Breast epithelium (tissue), 3 donors: ENCODE measurements at regions not wholly inside any gene's neighbourhood (a gene's known extent, or its start where the extent isn't known, plus 50 kb on each side); places are given as distances from the start of the nearest gene placed in this dataset.

ENCODE experiments used
- POLR2AphosphoS5 ChIP-seq, 3 donors: sonication (generic); formaldehyde crosslinking; IDR thresholded peaks; one replicate each; pipeline ENCODE4 v1.6.1; 2017; ENCODE audit warnings: antibody characterized with exemption in 3 of 3
- TF ChIP-seq, protein P1 (sequence below), 3 donors: fragments of 450-650 bp; IDR thresholded peaks; one replicate each; pipeline ENCODE4 v1.5.1; 2016 to 2017; ENCODE audit warnings: antibody characterized with exemption in 3 of 3, mild to moderate bottlenecking in 3 of 3, moderate library complexity in 3 of 3

DNA sequence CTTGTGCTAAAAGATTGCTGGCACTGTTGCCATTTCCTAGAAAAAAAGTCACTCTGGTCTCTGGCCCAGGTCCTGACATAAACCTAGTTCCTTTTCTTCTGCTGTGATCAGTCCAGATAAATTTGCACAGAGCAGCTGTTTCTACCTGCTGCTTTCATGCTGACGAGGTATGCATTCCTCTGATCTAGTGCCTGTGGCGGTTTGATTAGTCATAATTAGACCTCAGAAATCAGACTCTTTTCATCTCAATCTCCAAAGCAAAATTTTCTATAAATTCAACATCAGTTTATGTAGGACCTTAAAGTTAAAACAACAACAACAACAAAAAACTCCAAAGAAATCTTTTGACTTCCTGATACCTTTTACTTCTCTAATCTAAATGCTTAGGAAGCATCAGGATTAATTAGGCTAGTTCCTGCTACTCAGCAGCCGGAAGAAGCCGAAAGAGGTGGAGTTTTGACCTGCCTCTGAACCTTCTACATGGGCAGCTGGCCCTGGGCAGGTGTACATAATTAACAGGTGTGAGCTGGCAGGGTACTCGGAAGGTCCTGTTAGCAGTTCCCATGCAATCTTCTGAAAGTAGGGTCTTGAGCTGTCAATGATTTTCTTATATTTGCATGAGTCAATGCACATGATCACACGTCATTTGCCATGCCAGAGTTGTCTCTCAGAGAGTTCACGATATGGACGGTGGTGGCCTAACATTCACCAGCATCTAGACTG, 83.3 kb upstream of the CCDC112 start:
- TF ChIP-seq, protein P1, sequence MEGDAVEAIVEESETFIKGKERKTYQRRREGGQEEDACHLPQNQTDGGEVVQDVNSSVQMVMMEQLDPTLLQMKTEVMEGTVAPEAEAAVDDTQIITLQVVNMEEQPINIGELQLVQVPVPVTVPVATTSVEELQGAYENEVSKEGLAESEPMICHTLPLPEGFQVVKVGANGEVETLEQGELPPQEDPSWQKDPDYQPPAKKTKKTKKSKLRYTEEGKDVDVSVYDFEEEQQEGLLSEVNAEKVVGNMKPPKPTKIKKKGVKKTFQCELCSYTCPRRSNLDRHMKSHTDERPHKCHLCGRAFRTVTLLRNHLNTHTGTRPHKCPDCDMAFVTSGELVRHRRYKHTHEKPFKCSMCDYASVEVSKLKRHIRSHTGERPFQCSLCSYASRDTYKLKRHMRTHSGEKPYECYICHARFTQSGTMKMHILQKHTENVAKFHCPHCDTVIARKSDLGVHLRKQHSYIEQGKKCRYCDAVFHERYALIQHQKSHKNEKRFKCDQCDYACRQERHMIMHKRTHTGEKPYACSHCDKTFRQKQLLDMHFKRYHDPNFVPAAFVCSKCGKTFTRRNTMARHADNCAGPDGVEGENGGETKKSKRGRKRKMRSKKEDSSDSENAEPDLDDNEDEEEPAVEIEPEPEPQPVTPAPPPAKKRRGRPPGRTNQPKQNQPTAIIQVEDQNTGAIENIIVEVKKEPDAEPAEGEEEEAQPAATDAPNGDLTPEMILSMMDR (IDR thresholded peaks at IDR 0.05), result no peak
- no peak for TF ChIP-seq POLR2AphosphoS5 (IDR thresholded peaks at IDR 0.05)
